ENCODE measurements at regions not wholly inside any gene's neighbourhood (a gene's known extent, or its start where the extent isn't known, plus 50 kb on each side); places are given as distances from the start of the nearest gene placed in this dataset.

DNA sequence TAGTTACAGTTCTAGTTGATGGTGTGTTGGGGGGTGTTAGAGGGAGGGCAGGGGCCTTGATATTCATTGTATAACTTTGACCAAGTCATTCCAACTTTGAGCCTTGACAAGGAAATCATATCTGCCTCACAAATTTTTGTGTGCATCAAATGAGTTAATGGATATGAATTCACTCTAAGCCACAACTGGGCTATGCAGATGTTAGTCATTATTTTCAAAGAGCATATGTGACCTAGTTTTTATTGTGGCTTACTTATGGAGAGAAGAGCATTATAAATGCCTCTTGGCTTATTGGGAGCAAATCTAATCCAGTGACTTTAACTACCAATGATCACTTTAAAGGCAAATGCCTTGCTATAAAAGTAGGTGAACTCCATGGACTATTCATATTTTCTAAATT is 250.2 kb downstream of the LPIN1 start:
- TF ChIP-seq CTCF (conservative IDR thresholded peaks at IDR 0.05; ENCODE audit: low read length), result no peak
- no peak for TF ChIP-seq EZH2phosphoT487 (IDR thresholded peaks at IDR 0.05; ENCODE audit: borderline replicate concordance, low read depth, low read length)
